SK-N-SH (cell line): ENCODE measurements at regions not wholly inside any gene's neighbourhood (a gene's known extent, or its start where the extent isn't known, plus 50 kb on each side); places are given as distances from the start of the nearest gene placed in this dataset.

ENCODE experiments used
- CTCF ChIA-PET: fragments of 300-600, 350-600 bp; formaldehyde crosslinking; extraction: SDS; loops from one replicate; lab custom pipeline; 2021; lab: Yijun Ruan, JAX
- POLR2A ChIA-PET: fragments of 350-600 bp; sonication (Branson Sonifier 250); formaldehyde crosslinking; extraction: SDS; loops from one replicate; lab custom pipeline; 2020; ENCODE audit warnings: antibody characterized with exemption, inconsistent platforms; lab: Yijun Ruan, JAX
- DNase-seq: peaks from one replicate; pipeline ENCODE4 v3.0.0; 2012
- H2AFZ ChIP-seq: fragments of 200-600 bp; sonication (generic); 2 replicates; pipeline ENCODE4 v1.8.1; 2016; ENCODE audit warnings: antibody characterized with exemption, mild to moderate bottlenecking, low read depth
- H3F3A ChIP-seq: fragments of 200-600 bp; sonication (generic); replicated peaks from 2 replicates; pipeline ENCODE3; 2016; ENCODE audit warnings: antibody characterized with exemption, mild to moderate bottlenecking; ENCODE audit not compliant: insufficient read depth
- H3K27ac ChIP-seq, 2 experiments: fragments of 200-500 bp in 1 of 2; fragments of 200-600 bp in 1 of 2; sonication (Bioruptor generic) in 1 of 2; sonication (generic), shearing (Covaris generic) in 1 of 2; 2 replicates each; pipeline versions ENCODE4 v1.5.1 to v1.6.1; 2014 to 2016; ENCODE audit warnings: low read depth in 2 of 2, inconsistent platforms in 1 of 2, low read length in 1 of 2, mild to moderate bottlenecking in 1 of 2, mixed read lengths in 1 of 2
- H3K27me3 ChIP-seq: fragments of 200-600 bp; sonication (generic), shearing (Covaris generic); 2 replicates; pipeline ENCODE4 v1.6.1; 2016; ENCODE audit warnings: mixed run types; ENCODE audit not compliant: insufficient read depth
- H3K36me3 ChIP-seq, 2 experiments: fragments of 200-500 bp in 1 of 2; fragments of 200-600 bp in 1 of 2; sonication (Bioruptor generic) in 1 of 2; sonication (generic) in 1 of 2; replicated peaks in 1 of 2; 2 replicates each; pipeline versions ENCODE3 to v1.5.1; 2014 to 2016; ENCODE audit warnings: low read length in 1 of 2, mild to moderate bottlenecking in 1 of 2; ENCODE audit not compliant: insufficient read depth in 2 of 2, control insufficient read depth in 1 of 2
- H3K4me1 ChIP-seq, 2 experiments: fragments of 200-500 bp in 1 of 2; fragments of 200-600 bp in 1 of 2; sonication (Bioruptor generic) in 1 of 2; sonication (generic), shearing (Covaris generic) in 1 of 2; 2 replicates each; pipeline versions ENCODE4 v1.5.1 to v1.6.1; 2014 to 2016; ENCODE audit warnings: low read depth in 1 of 2, low read length in 1 of 2, mixed run types in 1 of 2; ENCODE audit not compliant: insufficient read depth in 2 of 2, control insufficient read depth in 1 of 2
- H3K4me2 ChIP-seq: fragments of 200-600 bp; sonication (generic), shearing (Covaris generic); 2 replicates; pipeline ENCODE4 v1.6.1; 2017; ENCODE audit warnings: mixed run types
- H3K4me3 ChIP-seq, 2 experiments: fragments of 200-500 bp in 1 of 2; fragments of 200-600 bp in 1 of 2; sonication (Bioruptor generic) in 1 of 2; sonication (generic), shearing (Covaris generic) in 1 of 2; 2 replicates each; pipeline versions ENCODE4 v1.5.1 to v1.8.1; 2014 to 2016; ENCODE audit warnings: low read depth in 2 of 2, inconsistent platforms in 1 of 2, low read length in 1 of 2, mild to moderate bottlenecking in 1 of 2, mixed read lengths in 1 of 2, moderate library complexity in 1 of 2
- H3K79me2 ChIP-seq: fragments of 200-600 bp; sonication (generic); 2 replicates; pipeline ENCODE4 v1.8.1; 2017; ENCODE audit warnings: mild to moderate bottlenecking; ENCODE audit not compliant: insufficient read depth
- H3K9ac ChIP-seq: fragments of 200-600 bp; sonication (generic); 2 replicates; pipeline ENCODE4 v1.6.1; 2017; ENCODE audit warnings: mixed run types
- H3K9me2 ChIP-seq: fragments of 200-600 bp; sonication (generic); 2 replicates; pipeline ENCODE4 v1.6.1; 2017; ENCODE audit warnings: mixed run types
- H3K9me3 ChIP-seq: fragments of 200-600 bp; sonication (generic); 2 replicates; pipeline ENCODE4 v1.6.1; 2017; ENCODE audit warnings: mixed run types, mild to moderate bottlenecking, moderate library complexity
- H4K20me1 ChIP-seq: fragments of 200-600 bp; sonication (generic); 2 replicates; pipeline ENCODE4 v1.6.1; 2017; ENCODE audit warnings: mild to moderate bottlenecking, mixed run types; ENCODE audit not compliant: insufficient read depth
- CHD2 ChIP-seq: fragments of 150-350 bp; IDR thresholded peaks from 2 replicates; pipeline ENCODE4 v1.6.1; 2018; ENCODE audit warnings: low read length; ENCODE audit not compliant: partially characterized antibody
- CTCF ChIP-seq: fragments of 200-600 bp; sonication (generic); IDR thresholded peaks from 2 replicates; pipeline ENCODE4 v1.6.1; 2017; ENCODE audit warnings: antibody characterized with exemption, mild to moderate bottlenecking, moderate library complexity
- ELF1 ChIP-seq: IDR thresholded peaks from 2 replicates; pipeline ENCODE4 v1.4.0; 2012
- GATA2 ChIP-seq: sonication (generic); formaldehyde crosslinking; IDR thresholded peaks from 2 replicates; pipeline ENCODE4 v1.5.0; 2020; ENCODE audit warnings: mild to moderate bottlenecking, missing genetic modification reagents
- JUND ChIP-seq: IDR thresholded peaks from 2 replicates; pipeline ENCODE4 v1.4.0; 2012
- MEF2A ChIP-seq: IDR thresholded peaks from 2 replicates; pipeline ENCODE4 v1.4.0; 2012; ENCODE audit warnings: low read depth, borderline replicate concordance
- MXI1 ChIP-seq: IDR thresholded peaks from 2 replicates; pipeline ENCODE4 v1.6.1; 2012; ENCODE audit warnings: mild to moderate bottlenecking, low read depth, low read length, improper control_type of control experiment
- POLR2AphosphoS5 ChIP-seq: IDR thresholded peaks from 2 replicates; pipeline ENCODE4 v1.6.1; 2012; ENCODE audit warnings: low read depth, low read length
- RAD21 ChIP-seq: IDR thresholded peaks from 2 replicates; pipeline ENCODE4 v1.6.1; 2012; ENCODE audit warnings: mild to moderate bottlenecking, low read length
- RFX5 ChIP-seq: IDR thresholded peaks from 2 replicates; pipeline ENCODE4 v1.6.1; 2012; ENCODE audit warnings: mild to moderate bottlenecking, improper control_type of control experiment, low read length
- RXRA ChIP-seq: IDR thresholded peaks from 2 replicates; pipeline ENCODE4 v1.4.0; 2012; ENCODE audit warnings: low read depth, mild to moderate bottlenecking, borderline replicate concordance
- TCF12 ChIP-seq: IDR thresholded peaks from 2 replicates; pipeline ENCODE4 v1.4.0; 2012
- TEAD4 ChIP-seq: IDR thresholded peaks from 2 replicates; pipeline ENCODE4 v1.4.0; 2012; ENCODE audit warnings: mild to moderate bottlenecking, borderline replicate concordance; ENCODE audit not compliant: insufficient read depth
- USF2 ChIP-seq: fragments of 150-350 bp; IDR thresholded peaks from 2 replicates; pipeline ENCODE4 v1.6.1; 2017; ENCODE audit warnings: antibody characterized with exemption, low read length, low read depth, borderline replicate concordance
- YY1 ChIP-seq: IDR thresholded peaks from 2 replicates; pipeline ENCODE4 v1.4.0; 2012; ENCODE audit warnings: low read depth, mild to moderate bottlenecking
- WGBS: methylation state at CpG from one replicate; pipeline ENCODE4 v1.1.6; 2017; ENCODE audit warnings: low lambda C conversion rate; 5-methylcytosine and 5-hydroxymethylcytosine counted together
- TF ChIP-seq, protein P1 (sequence below): IDR thresholded peaks from 2 replicates; pipeline ENCODE4 v1.6.1; 2012; ENCODE audit warnings: mild to moderate bottlenecking, low read depth, low read length, moderate library complexity
- TF ChIP-seq, protein P2 (sequence below): IDR thresholded peaks from 2 replicates; pipeline ENCODE4 v1.4.0; 2012; ENCODE audit warnings: low read depth
- TF ChIP-seq, protein P3 (sequence below): fragments of 150-350 bp; IDR thresholded peaks from 2 replicates; pipeline ENCODE4 v1.6.1; 2016; ENCODE audit warnings: mild to moderate bottlenecking, low read depth, low read length
- TF ChIP-seq, protein P4 (sequence below): IDR thresholded peaks from 2 replicates; pipeline ENCODE4; 2012

DNA sequence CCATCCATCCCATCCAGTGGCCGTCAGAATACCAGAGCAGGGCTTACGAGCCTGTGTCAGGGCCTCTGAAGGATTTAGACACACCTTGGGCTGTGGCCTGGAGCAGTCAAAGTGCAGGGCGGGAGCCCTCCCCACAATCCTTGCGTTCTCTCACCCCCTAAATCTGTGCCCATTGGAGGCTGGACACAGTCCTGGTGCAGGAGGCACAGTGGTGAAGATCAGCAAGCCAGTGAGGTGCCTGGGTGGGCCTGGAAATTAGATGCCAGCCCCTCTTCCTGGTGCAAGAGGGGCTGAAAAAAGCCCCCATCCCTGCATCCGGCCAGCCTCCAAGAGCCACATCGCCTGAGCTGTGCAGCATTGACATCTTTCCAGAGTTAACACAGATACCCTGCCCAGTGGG is 1045.8 kb downstream of the TBC1D22A start (continued):
- TF ChIP-seq, protein P1, sequence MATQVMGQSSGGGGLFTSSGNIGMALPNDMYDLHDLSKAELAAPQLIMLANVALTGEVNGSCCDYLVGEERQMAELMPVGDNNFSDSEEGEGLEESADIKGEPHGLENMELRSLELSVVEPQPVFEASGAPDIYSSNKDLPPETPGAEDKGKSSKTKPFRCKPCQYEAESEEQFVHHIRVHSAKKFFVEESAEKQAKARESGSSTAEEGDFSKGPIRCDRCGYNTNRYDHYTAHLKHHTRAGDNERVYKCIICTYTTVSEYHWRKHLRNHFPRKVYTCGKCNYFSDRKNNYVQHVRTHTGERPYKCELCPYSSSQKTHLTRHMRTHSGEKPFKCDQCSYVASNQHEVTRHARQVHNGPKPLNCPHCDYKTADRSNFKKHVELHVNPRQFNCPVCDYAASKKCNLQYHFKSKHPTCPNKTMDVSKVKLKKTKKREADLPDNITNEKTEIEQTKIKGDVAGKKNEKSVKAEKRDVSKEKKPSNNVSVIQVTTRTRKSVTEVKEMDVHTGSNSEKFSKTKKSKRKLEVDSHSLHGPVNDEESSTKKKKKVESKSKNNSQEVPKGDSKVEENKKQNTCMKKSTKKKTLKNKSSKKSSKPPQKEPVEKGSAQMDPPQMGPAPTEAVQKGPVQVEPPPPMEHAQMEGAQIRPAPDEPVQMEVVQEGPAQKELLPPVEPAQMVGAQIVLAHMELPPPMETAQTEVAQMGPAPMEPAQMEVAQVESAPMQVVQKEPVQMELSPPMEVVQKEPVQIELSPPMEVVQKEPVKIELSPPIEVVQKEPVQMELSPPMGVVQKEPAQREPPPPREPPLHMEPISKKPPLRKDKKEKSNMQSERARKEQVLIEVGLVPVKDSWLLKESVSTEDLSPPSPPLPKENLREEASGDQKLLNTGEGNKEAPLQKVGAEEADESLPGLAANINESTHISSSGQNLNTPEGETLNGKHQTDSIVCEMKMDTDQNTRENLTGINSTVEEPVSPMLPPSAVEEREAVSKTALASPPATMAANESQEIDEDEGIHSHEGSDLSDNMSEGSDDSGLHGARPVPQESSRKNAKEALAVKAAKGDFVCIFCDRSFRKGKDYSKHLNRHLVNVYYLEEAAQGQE = no peak
- TF ChIP-seq MEF2A (no peak), JUND (no peak), USF2 (no peak), TEAD4 (no peak), GATA2 (CRISPR knock-in tag) (no peak), TCF12 (no peak)

GRCh38 chr22:47807506-47807905 is 1045.1 kb downstream of the TBC1D22A start:
- no peak overlapping the region for H3K4me2 ChIP-seq

More at GRCh38 chr22:47807506-47807905, 1045.1 kb downstream of the TBC1D22A start:
- no peak for TF ChIP-seq RFX5
- TF ChIP-seq ELF1 = no peak
- TF ChIP-seq, protein P2, sequence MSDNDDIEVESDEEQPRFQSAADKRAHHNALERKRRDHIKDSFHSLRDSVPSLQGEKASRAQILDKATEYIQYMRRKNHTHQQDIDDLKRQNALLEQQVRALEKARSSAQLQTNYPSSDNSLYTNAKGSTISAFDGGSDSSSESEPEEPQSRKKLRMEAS = no peak
- TF ChIP-seq YY1 = no peak
- TF ChIP-seq, protein P3, sequence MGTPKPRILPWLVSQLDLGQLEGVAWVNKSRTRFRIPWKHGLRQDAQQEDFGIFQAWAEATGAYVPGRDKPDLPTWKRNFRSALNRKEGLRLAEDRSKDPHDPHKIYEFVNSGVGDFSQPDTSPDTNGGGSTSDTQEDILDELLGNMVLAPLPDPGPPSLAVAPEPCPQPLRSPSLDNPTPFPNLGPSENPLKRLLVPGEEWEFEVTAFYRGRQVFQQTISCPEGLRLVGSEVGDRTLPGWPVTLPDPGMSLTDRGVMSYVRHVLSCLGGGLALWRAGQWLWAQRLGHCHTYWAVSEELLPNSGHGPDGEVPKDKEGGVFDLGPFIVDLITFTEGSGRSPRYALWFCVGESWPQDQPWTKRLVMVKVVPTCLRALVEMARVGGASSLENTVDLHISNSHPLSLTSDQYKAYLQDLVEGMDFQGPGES = no peak
- TF ChIP-seq MEF2A = no peak
- TF ChIP-seq, protein P1 = no peak
- TF ChIP-seq CTCF = no peak
- no peak for TF ChIP-seq CHD2
- TF ChIP-seq POLR2AphosphoS5 = no peak
- TF ChIP-seq MXI1 = no peak
- TF ChIP-seq, protein P4, sequence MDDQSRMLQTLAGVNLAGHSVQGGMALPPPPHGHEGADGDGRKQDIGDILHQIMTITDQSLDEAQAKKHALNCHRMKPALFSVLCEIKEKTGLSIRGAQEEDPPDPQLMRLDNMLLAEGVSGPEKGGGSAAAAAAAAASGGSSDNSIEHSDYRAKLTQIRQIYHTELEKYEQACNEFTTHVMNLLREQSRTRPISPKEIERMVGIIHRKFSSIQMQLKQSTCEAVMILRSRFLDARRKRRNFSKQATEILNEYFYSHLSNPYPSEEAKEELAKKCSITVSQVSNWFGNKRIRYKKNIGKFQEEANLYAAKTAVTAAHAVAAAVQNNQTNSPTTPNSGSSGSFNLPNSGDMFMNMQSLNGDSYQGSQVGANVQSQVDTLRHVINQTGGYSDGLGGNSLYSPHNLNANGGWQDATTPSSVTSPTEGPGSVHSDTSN = no peak
- no peak for TF ChIP-seq RAD21
- no peak for TF ChIP-seq RXRA
- TF ChIP-seq, all 33 proteins: peak for 0
- H3K4me3 ChIP-seq = no peak overlapping the region
- H3K9ac ChIP-seq = no peak overlapping the region
- H3K79me2 ChIP-seq = no peaks in the 10 kb centered on the region
- no peaks in the 10 kb centered on the region for H3K9me3 ChIP-seq
- no peaks in the 10 kb centered on the region for H3K4me1 ChIP-seq
- ChIA-PET CTCF (no interaction called here), POLR2A (no interaction called here)
- H2AFZ ChIP-seq = no peak overlapping the region
- H3K27me3 ChIP-seq = no peaks in the 10 kb centered on the region
- no peaks in the 10 kb centered on the region for H3K36me3 ChIP-seq
- H3F3A ChIP-seq = no peaks in the 10 kb centered on the region
- 44% methylated on average over 5 of the region's 5 CpGs for WGBS
- no peaks in the 10 kb centered on the region for H4K20me1 ChIP-seq
- DNase-seq = no peak
- H3K9me2 ChIP-seq = no peaks in the 10 kb centered on the region
- H3K27ac ChIP-seq = no peak overlapping the region
